PFSK-1 (cell line): ENCODE measurements at regions not wholly inside any gene's neighbourhood (a gene's known extent, or its start where the extent isn't known, plus 50 kb on each side); places are given as distances from the start of the nearest gene placed in this dataset.

Source experiments
- FOXP2 ChIP-seq: optimal IDR thresholded peaks from 2 replicates; pipeline ENCODE3; 2011; ENCODE audit warnings: borderline replicate concordance, control low read depth, inconsistent platforms; ENCODE audit not compliant: insufficient read depth; ENCODE audit errors: extremely low read length, extremely low read depth
- POLR2AphosphoS5 ChIP-seq: IDR thresholded peaks from 2 replicates; pipeline ENCODE4 v1.6.1; 2012; ENCODE audit warnings: low read depth, mild to moderate bottlenecking, control low read depth, low read length, moderate library complexity
- REST ChIP-seq, 2 experiments: IDR thresholded peaks; 2 replicates each; pipeline versions ENCODE4 v1.6.1 to v1.8.0; 2011 to 2012; ENCODE audit warnings: low read depth in 2 of 2, low read length in 2 of 2, control low read depth in 1 of 2, inconsistent platforms in 1 of 2, mild to moderate bottlenecking in 1 of 2, moderate library complexity in 1 of 2; ENCODE audit not compliant: insufficient read depth in 1 of 2
- SIN3A ChIP-seq: IDR thresholded peaks from 2 replicates; pipeline ENCODE4 v1.6.1; 2012; ENCODE audit warnings: mild to moderate bottlenecking, low read length, moderate library complexity, borderline replicate concordance; ENCODE audit not compliant: insufficient read depth
- TAF1 ChIP-seq: IDR thresholded peaks from 2 replicates; pipeline ENCODE4 v1.6.1; 2012; ENCODE audit warnings: low read length, control low read depth, borderline replicate concordance; ENCODE audit not compliant: insufficient read depth

DNA sequence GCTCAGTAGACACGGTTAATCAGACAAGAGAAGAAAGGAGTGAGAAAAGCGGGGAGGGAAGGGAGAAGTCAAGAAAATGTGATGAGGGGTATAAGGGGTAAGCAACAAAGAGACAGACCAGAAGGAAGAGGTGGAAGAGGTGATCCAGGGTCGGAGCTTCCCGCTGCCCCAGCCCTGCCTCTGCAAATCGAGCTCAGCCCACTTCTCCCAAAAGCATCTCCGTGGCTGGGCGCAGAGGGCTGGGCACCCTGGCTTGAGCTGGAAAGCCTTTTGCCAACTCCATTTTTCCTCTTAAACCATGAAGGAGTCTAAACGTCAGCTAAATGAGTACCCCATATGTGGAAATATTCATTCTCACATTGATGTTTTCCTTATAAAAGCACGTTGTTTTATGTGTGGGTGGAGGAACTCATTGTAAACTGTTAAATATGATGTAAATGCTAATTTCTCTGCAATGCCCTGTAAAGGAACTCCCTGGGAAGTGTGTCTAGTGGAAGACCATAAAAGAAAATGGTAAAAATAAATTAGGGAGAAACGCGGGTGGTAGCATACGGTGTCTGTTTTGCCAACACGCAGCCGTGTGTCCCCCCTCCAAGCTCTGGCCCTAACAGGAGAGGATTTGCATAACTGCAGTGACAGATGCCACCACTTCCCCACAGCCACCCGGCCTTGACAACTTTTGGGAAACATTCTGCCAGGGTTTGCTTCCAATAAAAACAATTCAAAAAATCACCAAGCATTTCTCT, 55.2 kb upstream of the MAFB start:
- TF ChIP-seq SIN3A (no peak), FOXP2 (no peak), POLR2AphosphoS5 (no peak), TAF1 (no peak), REST (IDR thresholded peaks at IDR 0.05; ENCODE audit: insufficient read depth in 1 of 2, low read depth in 2 of 2, low read length in 2 of 2) (no peak)
